K562 (cell line): ENCODE measurements at regions not wholly inside any gene's neighbourhood (a gene's known extent, or its start where the extent isn't known, plus 50 kb on each side); places are given as distances from the start of the nearest gene placed in this dataset.

Experiments used
- ATAC-seq: fragments of 200-7000 bp; cut with Tn5 transposase; 3 replicates; pipeline ENCODE4 v1.9.1; 2020; ENCODE audit warnings: moderate library complexity
- BruUV-seq: library from RNA; stranded (reverse); fragments of 400-500 nt; replicated peaks from 2 replicates; lab custom pipeline; 2021; lab: Mats Ljungman, UMichigan
- CTCF ChIA-PET: fragments of 300-600 bp; formaldehyde crosslinking; extraction: SDS; loops from one replicate; lab custom pipeline; 2021; ENCODE audit warnings: low intra/inter-chr PET ratio; lab: Yijun Ruan, JAX
- POLR2A ChIA-PET: fragments of 300-600, 350-650 bp; sonication (Branson Sonifier 250); formaldehyde crosslinking; extraction: SDS; loops from one replicate; lab custom pipeline; 2021; ENCODE audit warnings: antibody characterized with exemption, inconsistent platforms; lab: Yijun Ruan, JAX
- DNase-seq, 4 experiments: peaks; one replicate each; pipeline versions ENCODE4 v3.0.0 to v3.0.0-alpha.2; 2011 to 2018; ENCODE audit warnings: low spot score in 3 of 4, mixed read lengths in 3 of 4; ENCODE audit errors: extremely low read depth in 1 of 4
- FAIRE-seq: peaks from 2 replicates; lab custom pipeline; 2011; peaks lifted over from hg19 to GRCh38; lab: Jason Lieb, UNC
- H2AFZ ChIP-seq: 2 replicates; pipeline ENCODE4 v1.6.0; 2011; ENCODE audit warnings: low read depth, low read length, control low read depth, inconsistent platforms
- H3K27ac ChIP-seq: fragments of 200-600 bp; 3 replicates; pipeline ENCODE4 v1.8.0; 2011; ENCODE audit warnings: low read depth, mild to moderate bottlenecking, control low read depth, inconsistent platforms, low read length, moderate library complexity, mixed read lengths; ENCODE audit errors: extremely low read depth
- H3K27me3 ChIP-seq, 2 experiments: fragments of 300-600 bp in 1 of 2; 2 replicates in 1 of 2; 3 replicates in 1 of 2; pipeline versions ENCODE4 v1.6.0 to v1.8.0; 2011; ENCODE audit warnings: inconsistent platforms in 2 of 2, low read length in 2 of 2, mild to moderate bottlenecking in 1 of 2, mixed read lengths in 1 of 2, moderate library complexity in 1 of 2; ENCODE audit not compliant: control insufficient read depth in 2 of 2, insufficient read depth in 2 of 2
- H3K36me3 ChIP-seq: fragments of 300-600 bp; 3 replicates; pipeline ENCODE4 v1.8.0; 2011; ENCODE audit warnings: mild to moderate bottlenecking, low read length, inconsistent platforms; ENCODE audit not compliant: control insufficient read depth, insufficient read depth
- H3K4me1 ChIP-seq, 2 experiments: fragments of 200-600 bp in 1 of 2; replicated peaks in 1 of 2; 2 replicates in 1 of 2; 3 replicates in 1 of 2; pipeline versions ENCODE4 v1.5.1 to v1.8.0; 2011; ENCODE audit warnings: inconsistent platforms in 2 of 2, low read length in 2 of 2, mild to moderate bottlenecking in 1 of 2, mixed read lengths in 1 of 2, moderate library complexity in 1 of 2; ENCODE audit not compliant: control insufficient read depth in 2 of 2, insufficient read depth in 2 of 2
- H3K4me2 ChIP-seq: 2 replicates; pipeline ENCODE4 v1.6.1; 2011; ENCODE audit warnings: low read length, control low read depth, inconsistent platforms, mixed read lengths; ENCODE audit not compliant: insufficient read depth
- H3K4me3 ChIP-seq: fragments of 200-600 bp; sonication (generic), shearing (Covaris generic); 2 replicates; pipeline ENCODE4 v1.5.1; 2016; ENCODE audit warnings: control low read depth, inconsistent platforms
- H3K79me2 ChIP-seq: fragments of 200-600 bp; 3 replicates; pipeline ENCODE4 v1.8.0; 2011; ENCODE audit warnings: low read length, inconsistent platforms; ENCODE audit not compliant: control insufficient read depth, insufficient read depth
- H3K9ac ChIP-seq, 2 experiments: 2 replicates each; pipeline versions ENCODE4 v1.6.0 to v1.6.1; 2011; ENCODE audit warnings: low read depth in 2 of 2, low read length in 2 of 2, control low read depth in 1 of 2, inconsistent platforms in 1 of 2, mild to moderate bottlenecking in 1 of 2, mixed read lengths in 1 of 2; ENCODE audit not compliant: insufficient read depth in 1 of 2
- H3K9me1 ChIP-seq: one replicate; pipeline ENCODE4 v1.6.0; 2011; ENCODE audit warnings: inconsistent platforms, mild to moderate bottlenecking, low read length, moderate library complexity; ENCODE audit not compliant: control insufficient read depth, insufficient read depth
- H3K9me3 ChIP-seq: replicated peaks from 2 replicates; pipeline ENCODE4 v1.5.1; 2011; ENCODE audit warnings: low read depth, low read length, inconsistent platforms; ENCODE audit not compliant: control insufficient read depth, insufficient read depth
- H4K20me1 ChIP-seq: replicated peaks from 2 replicates; pipeline ENCODE4 v1.6.1; 2011; ENCODE audit warnings: low read length, inconsistent platforms, mixed read lengths; ENCODE audit not compliant: control insufficient read depth, insufficient read depth
- DMBX1 ChIP-seq: fragments of 250-450 bp; sonication (Bioruptor Pico); IDR thresholded peaks from 2 replicates; pipeline ENCODE4 v1.8.0; 2022; ENCODE audit warnings: inconsistent platforms, mild to moderate bottlenecking, moderate library complexity, borderline replicate concordance
- MTA3 ChIP-seq: fragments of 450-650 bp; formaldehyde crosslinking; IDR thresholded peaks from 2 replicates; pipeline ENCODE4 v1.6.1; 2017; ENCODE audit warnings: mild to moderate bottlenecking, borderline replicate concordance
- PHF21A ChIP-seq: fragments of 450-650 bp; IDR thresholded peaks from 2 replicates; pipeline ENCODE4 v1.6.1; 2017; ENCODE audit warnings: low read depth, borderline replicate concordance
- ZNF830 ChIP-seq: fragments of 250-450 bp; sonication (Bioruptor Pico); IDR thresholded peaks from 2 replicates; pipeline ENCODE4 v1.5.0; 2021; ENCODE audit warnings: mild to moderate bottlenecking
- WGBS: fragments of 100-300 bp; shearing (Covaris generic); methylation state at CpG from one replicate; pipeline ENCODE4 v1.1.6; 2016; ENCODE audit warnings: low coverage, mixed read lengths; ENCODE audit not compliant: insufficient coverage; ENCODE audit errors: missing lambda C conversion rate; 5-methylcytosine and 5-hydroxymethylcytosine counted together
- in situ Hi-C: fragments of 300-500 bp; cut with MboI; formaldehyde crosslinking; loops from 4 replicates; pipeline ENCODE4 v1.15.0; 2018; ENCODE audit warnings: inconsistent platforms, mixed read lengths
- intact Hi-C: fragments of 100-400 bp; cut with micrococcal nuclease; formaldehyde crosslinking; loops from 2 replicates; pipeline ENCODE4 v1.14.2; 2022
- TF ChIP-seq, protein P1 (sequence below): fragments of 250-450 bp; sonication (Bioruptor Pico); IDR thresholded peaks from 2 replicates; pipeline ENCODE4 v1.8.0; 2021; ENCODE audit warnings: moderate library complexity, mild to moderate bottlenecking, inconsistent platforms
- TF ChIP-seq, protein P2 (sequence below): fragments of 450-650 bp; IDR thresholded peaks from 2 replicates; pipeline ENCODE4 v1.6.1; 2016; ENCODE audit warnings: mild to moderate bottlenecking, moderate library complexity
- TF ChIP-seq, protein P3 (sequence below): sonication (generic); formaldehyde crosslinking; IDR thresholded peaks from 2 replicates; pipeline ENCODE4 v1.8.0; 2022; ENCODE audit warnings: mild to moderate bottlenecking, low read depth, missing genetic modification reagents

- Histone ChIP-seq H3K4me1 (no peaks in the 10 kb centered on the region), H3K9ac (no peak overlapping the region), H3K4me2 (no peak overlapping the region), H3K4me3 (no peak overlapping the region), H3K9me1 (no peaks in the 10 kb centered on the region), H3K36me3 (no peaks in the 10 kb centered on the region), H3K27me3 (no peaks in the 10 kb centered on the region), H3K9me3 (no peaks in the 10 kb centered on the region), H2AFZ (no peak overlapping the region), H4K20me1 (no peaks in the 10 kb centered on the region), H3K79me2 (no peaks in the 10 kb centered on the region), H3K27ac (no peak overlapping the region)
- in situ Hi-C loops (no loop called here), intact Hi-C loops (no loop called here)
- ATAC-seq: no peak
- ChIA-PET CTCF (no interaction called here), POLR2A (no interaction called here)
- DNase-seq: no peak
- 0% methylated on average over 1 of the region's 1 CpG for WGBS
- no TSS peak for BruUV-seq
- FAIRE-seq: no peak
- TF ChIP-seq PHF21A (no peak), MTA3 (no peak), DMBX1 (CRISPR knock-in tag) (no peak), ZNF830 (no peak)
- TF ChIP-seq, protein P1, sequence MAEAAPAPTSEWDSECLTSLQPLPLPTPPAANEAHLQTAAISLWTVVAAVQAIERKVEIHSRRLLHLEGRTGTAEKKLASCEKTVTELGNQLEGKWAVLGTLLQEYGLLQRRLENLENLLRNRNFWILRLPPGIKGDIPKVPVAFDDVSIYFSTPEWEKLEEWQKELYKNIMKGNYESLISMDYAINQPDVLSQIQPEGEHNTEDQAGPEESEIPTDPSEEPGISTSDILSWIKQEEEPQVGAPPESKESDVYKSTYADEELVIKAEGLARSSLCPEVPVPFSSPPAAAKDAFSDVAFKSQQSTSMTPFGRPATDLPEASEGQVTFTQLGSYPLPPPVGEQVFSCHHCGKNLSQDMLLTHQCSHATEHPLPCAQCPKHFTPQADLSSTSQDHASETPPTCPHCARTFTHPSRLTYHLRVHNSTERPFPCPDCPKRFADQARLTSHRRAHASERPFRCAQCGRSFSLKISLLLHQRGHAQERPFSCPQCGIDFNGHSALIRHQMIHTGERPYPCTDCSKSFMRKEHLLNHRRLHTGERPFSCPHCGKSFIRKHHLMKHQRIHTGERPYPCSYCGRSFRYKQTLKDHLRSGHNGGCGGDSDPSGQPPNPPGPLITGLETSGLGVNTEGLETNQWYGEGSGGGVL (CRISPR knock-in tag): no peak
- TF ChIP-seq, protein P2, sequence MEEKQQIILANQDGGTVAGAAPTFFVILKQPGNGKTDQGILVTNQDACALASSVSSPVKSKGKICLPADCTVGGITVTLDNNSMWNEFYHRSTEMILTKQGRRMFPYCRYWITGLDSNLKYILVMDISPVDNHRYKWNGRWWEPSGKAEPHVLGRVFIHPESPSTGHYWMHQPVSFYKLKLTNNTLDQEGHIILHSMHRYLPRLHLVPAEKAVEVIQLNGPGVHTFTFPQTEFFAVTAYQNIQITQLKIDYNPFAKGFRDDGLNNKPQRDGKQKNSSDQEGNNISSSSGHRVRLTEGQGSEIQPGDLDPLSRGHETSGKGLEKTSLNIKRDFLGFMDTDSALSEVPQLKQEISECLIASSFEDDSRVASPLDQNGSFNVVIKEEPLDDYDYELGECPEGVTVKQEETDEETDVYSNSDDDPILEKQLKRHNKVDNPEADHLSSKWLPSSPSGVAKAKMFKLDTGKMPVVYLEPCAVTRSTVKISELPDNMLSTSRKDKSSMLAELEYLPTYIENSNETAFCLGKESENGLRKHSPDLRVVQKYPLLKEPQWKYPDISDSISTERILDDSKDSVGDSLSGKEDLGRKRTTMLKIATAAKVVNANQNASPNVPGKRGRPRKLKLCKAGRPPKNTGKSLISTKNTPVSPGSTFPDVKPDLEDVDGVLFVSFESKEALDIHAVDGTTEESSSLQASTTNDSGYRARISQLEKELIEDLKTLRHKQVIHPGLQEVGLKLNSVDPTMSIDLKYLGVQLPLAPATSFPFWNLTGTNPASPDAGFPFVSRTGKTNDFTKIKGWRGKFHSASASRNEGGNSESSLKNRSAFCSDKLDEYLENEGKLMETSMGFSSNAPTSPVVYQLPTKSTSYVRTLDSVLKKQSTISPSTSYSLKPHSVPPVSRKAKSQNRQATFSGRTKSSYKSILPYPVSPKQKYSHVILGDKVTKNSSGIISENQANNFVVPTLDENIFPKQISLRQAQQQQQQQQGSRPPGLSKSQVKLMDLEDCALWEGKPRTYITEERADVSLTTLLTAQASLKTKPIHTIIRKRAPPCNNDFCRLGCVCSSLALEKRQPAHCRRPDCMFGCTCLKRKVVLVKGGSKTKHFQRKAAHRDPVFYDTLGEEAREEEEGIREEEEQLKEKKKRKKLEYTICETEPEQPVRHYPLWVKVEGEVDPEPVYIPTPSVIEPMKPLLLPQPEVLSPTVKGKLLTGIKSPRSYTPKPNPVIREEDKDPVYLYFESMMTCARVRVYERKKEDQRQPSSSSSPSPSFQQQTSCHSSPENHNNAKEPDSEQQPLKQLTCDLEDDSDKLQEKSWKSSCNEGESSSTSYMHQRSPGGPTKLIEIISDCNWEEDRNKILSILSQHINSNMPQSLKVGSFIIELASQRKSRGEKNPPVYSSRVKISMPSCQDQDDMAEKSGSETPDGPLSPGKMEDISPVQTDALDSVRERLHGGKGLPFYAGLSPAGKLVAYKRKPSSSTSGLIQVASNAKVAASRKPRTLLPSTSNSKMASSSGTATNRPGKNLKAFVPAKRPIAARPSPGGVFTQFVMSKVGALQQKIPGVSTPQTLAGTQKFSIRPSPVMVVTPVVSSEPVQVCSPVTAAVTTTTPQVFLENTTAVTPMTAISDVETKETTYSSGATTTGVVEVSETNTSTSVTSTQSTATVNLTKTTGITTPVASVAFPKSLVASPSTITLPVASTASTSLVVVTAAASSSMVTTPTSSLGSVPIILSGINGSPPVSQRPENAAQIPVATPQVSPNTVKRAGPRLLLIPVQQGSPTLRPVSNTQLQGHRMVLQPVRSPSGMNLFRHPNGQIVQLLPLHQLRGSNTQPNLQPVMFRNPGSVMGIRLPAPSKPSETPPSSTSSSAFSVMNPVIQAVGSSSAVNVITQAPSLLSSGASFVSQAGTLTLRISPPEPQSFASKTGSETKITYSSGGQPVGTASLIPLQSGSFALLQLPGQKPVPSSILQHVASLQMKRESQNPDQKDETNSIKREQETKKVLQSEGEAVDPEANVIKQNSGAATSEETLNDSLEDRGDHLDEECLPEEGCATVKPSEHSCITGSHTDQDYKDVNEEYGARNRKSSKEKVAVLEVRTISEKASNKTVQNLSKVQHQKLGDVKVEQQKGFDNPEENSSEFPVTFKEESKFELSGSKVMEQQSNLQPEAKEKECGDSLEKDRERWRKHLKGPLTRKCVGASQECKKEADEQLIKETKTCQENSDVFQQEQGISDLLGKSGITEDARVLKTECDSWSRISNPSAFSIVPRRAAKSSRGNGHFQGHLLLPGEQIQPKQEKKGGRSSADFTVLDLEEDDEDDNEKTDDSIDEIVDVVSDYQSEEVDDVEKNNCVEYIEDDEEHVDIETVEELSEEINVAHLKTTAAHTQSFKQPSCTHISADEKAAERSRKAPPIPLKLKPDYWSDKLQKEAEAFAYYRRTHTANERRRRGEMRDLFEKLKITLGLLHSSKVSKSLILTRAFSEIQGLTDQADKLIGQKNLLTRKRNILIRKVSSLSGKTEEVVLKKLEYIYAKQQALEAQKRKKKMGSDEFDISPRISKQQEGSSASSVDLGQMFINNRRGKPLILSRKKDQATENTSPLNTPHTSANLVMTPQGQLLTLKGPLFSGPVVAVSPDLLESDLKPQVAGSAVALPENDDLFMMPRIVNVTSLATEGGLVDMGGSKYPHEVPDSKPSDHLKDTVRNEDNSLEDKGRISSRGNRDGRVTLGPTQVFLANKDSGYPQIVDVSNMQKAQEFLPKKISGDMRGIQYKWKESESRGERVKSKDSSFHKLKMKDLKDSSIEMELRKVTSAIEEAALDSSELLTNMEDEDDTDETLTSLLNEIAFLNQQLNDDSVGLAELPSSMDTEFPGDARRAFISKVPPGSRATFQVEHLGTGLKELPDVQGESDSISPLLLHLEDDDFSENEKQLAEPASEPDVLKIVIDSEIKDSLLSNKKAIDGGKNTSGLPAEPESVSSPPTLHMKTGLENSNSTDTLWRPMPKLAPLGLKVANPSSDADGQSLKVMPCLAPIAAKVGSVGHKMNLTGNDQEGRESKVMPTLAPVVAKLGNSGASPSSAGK: no peak
- TF ChIP-seq, protein P3, sequence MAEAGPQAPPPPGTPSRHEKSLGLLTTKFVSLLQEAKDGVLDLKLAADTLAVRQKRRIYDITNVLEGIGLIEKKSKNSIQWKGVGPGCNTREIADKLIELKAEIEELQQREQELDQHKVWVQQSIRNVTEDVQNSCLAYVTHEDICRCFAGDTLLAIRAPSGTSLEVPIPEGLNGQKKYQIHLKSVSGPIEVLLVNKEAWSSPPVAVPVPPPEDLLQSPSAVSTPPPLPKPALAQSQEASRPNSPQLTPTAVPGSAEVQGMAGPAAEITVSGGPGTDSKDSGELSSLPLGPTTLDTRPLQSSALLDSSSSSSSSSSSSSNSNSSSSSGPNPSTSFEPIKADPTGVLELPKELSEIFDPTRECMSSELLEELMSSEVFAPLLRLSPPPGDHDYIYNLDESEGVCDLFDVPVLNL (CRISPR knock-in tag): no peak
Observed at GRCh38 chr3:132116601-132117000, 81.8 kb upstream of the CPNE4 start.
